HCT116 (cell line): ENCODE measurements at regions not wholly inside any gene's neighbourhood (a gene's known extent, or its start where the extent isn't known, plus 50 kb on each side); places are given as distances from the start of the nearest gene placed in this dataset.

Experiments
- ATAC-seq: fragments of 200-7000 bp; cut with Tn5 transposase; 2 replicates; pipeline ENCODE4 v1.9.1; 2020; ENCODE audit warnings: mild to moderate bottlenecking, moderate library complexity
- BruUV-seq: library from RNA; stranded (reverse); fragments of 400-500 nt; replicated peaks from 2 replicates; lab custom pipeline; 2021; lab: Mats Ljungman, UMichigan
- CTCF ChIA-PET: fragments of 300-600 bp; sonication (Branson Sonifier 250); formaldehyde crosslinking; loops from one replicate; lab custom pipeline; 2021; ENCODE audit warnings: antibody characterized with exemption; lab: Charles Lee
- POLR2A ChIA-PET: fragments of 300-600, 350-600 bp; sonication (Branson Sonifier 250); formaldehyde crosslinking; loops from one replicate; lab custom pipeline; 2021; ENCODE audit warnings: antibody characterized with exemption; lab: Charles Lee
- RAD21 ChIA-PET, 2 experiments: fragments of 300-600 bp; sonication (Branson Sonifier 250); formaldehyde crosslinking; loops; one replicate each; lab custom pipeline; 2023; ENCODE audit warnings: low total read pairs in 2 of 2; ENCODE audit not compliant: uncharacterized antibody in 2 of 2, unreplicated experiment in 2 of 2, low non-redundant PET in 1 of 2; lab: Charles Lee
- DNase-seq: peaks from one replicate; pipeline ENCODE4 v3.0.0-alpha.2; 2010; ENCODE audit warnings: low read depth, low spot score
- H2AFZ ChIP-seq: fragments of 200-600 bp; shearing (Covaris generic), sonication (generic); 2 replicates; pipeline ENCODE4 v1.6.1; 2017; ENCODE audit warnings: low read depth, mixed run types, mixed read lengths, antibody characterized with exemption, low read length; ENCODE audit not compliant: poor library complexity, severe bottlenecking
- H3K27ac ChIP-seq: 2 replicates; pipeline ENCODE4 v1.5.1; 2012; ENCODE audit warnings: low read depth, low read length
- H3K27me3 ChIP-seq: fragments of 200-600 bp; sonication (generic); 2 replicates; pipeline ENCODE4 v1.6.1; 2016; ENCODE audit warnings: mixed run types, low read length, mixed read lengths; ENCODE audit not compliant: insufficient read depth
- H3K36me3 ChIP-seq, 2 experiments: fragments of 200-500 bp in 1 of 2; fragments of 200-600 bp in 1 of 2; sonication (Bioruptor generic) in 1 of 2; sonication (generic) in 1 of 2; 2 replicates each; pipeline versions ENCODE4 v1.5.1 to v1.6.1; 2014 to 2016; ENCODE audit warnings: low read length in 2 of 2, inconsistent platforms in 1 of 2, mixed read lengths in 1 of 2, mixed run types in 1 of 2; ENCODE audit not compliant: insufficient read depth in 2 of 2, control insufficient read depth in 1 of 2
- H3K4me1 ChIP-seq, 2 experiments: fragments of 200-600 bp in 1 of 2; sonication (generic) in 1 of 2; 2 replicates each; pipeline versions ENCODE4 v1.5.1 to v1.6.1; 2012 to 2017; ENCODE audit warnings: low read length in 2 of 2, inconsistent platforms in 1 of 2, mild to moderate bottlenecking in 1 of 2, mixed read lengths in 1 of 2, mixed run types in 1 of 2, moderate library complexity in 1 of 2; ENCODE audit not compliant: insufficient read depth in 2 of 2, control insufficient read depth in 1 of 2
- H3K4me2 ChIP-seq: fragments of 200-600 bp; sonication (generic); 2 replicates; pipeline ENCODE4 v1.6.1; 2017; ENCODE audit warnings: mixed run types, low read length, mixed read lengths
- H3K4me3 ChIP-seq, 2 experiments: fragments of 200-600 bp in 1 of 2; sonication (generic) in 1 of 2; replicated peaks in 1 of 2; 2 replicates each; pipeline ENCODE4 v1.5.1; 2011 to 2016; ENCODE audit warnings: low read length in 2 of 2, control low read depth in 1 of 2, low read depth in 1 of 2, mild to moderate bottlenecking in 1 of 2, mixed read lengths in 1 of 2, mixed run types in 1 of 2
- H3K79me2 ChIP-seq: fragments of 200-600 bp; sonication (generic); 2 replicates; pipeline ENCODE4 v1.6.1; 2017; ENCODE audit warnings: mild to moderate bottlenecking, mixed run types, low read length, moderate library complexity, mixed read lengths; ENCODE audit not compliant: insufficient read depth
- H3K9ac ChIP-seq: fragments of 200-600 bp; sonication (generic); 2 replicates; pipeline ENCODE4 v1.6.1; 2016; ENCODE audit warnings: low read length, mixed read lengths
- H3K9me2 ChIP-seq: fragments of 200-600 bp; sonication (generic), shearing (Covaris generic); 2 replicates; pipeline ENCODE4 v1.6.1; 2017; ENCODE audit warnings: mixed run types, mild to moderate bottlenecking, moderate library complexity; ENCODE audit not compliant: insufficient read depth
- H3K9me3 ChIP-seq, 2 experiments: fragments of 200-500 bp in 1 of 2; fragments of 200-600 bp in 1 of 2; sonication (Bioruptor generic) in 1 of 2; sonication (generic) in 1 of 2; 2 replicates each; pipeline ENCODE4 v1.6.1; 2014 to 2017; ENCODE audit warnings: low read length in 2 of 2, mixed read lengths in 2 of 2, inconsistent platforms in 1 of 2, low read depth in 1 of 2, mild to moderate bottlenecking in 1 of 2, mixed run types in 1 of 2, moderate library complexity in 1 of 2; ENCODE audit not compliant: control insufficient read depth in 1 of 2, insufficient read depth in 1 of 2
- H4K20me1 ChIP-seq: fragments of 200-600 bp; sonication (generic), shearing (Covaris generic); 2 replicates; pipeline ENCODE4 v1.6.1; 2017; ENCODE audit warnings: mixed run types, mild to moderate bottlenecking, moderate library complexity; ENCODE audit not compliant: insufficient read depth
- ATF3 ChIP-seq: IDR thresholded peaks from 2 replicates; pipeline ENCODE4 v1.6.1; 2012
- CEBPB ChIP-seq: IDR thresholded peaks from 2 replicates; pipeline ENCODE4 v1.6.1; 2012; ENCODE audit warnings: low read depth
- EGR1 ChIP-seq: IDR thresholded peaks from 2 replicates; pipeline ENCODE4 v1.6.1; 2012; ENCODE audit warnings: low read depth
- ELF1 ChIP-seq: IDR thresholded peaks from 2 replicates; pipeline ENCODE4 v1.6.1; 2012; ENCODE audit warnings: low read depth, borderline replicate concordance
- EZH2 ChIP-seq: fragments of 200-600 bp; sonication (generic); IDR thresholded peaks from 2 replicates; pipeline ENCODE4 v1.6.1; 2017; ENCODE audit warnings: antibody characterized with exemption, mixed run types
- EZH2phosphoT487 ChIP-seq: fragments of 200-600 bp; IDR thresholded peaks from 2 replicates; pipeline ENCODE4 v1.6.1; 2018; ENCODE audit warnings: antibody characterized with exemption, borderline replicate concordance
- FOSL1 ChIP-seq: IDR thresholded peaks from 2 replicates; pipeline ENCODE4 v1.6.1; 2012; ENCODE audit warnings: low read depth
- JUND ChIP-seq: IDR thresholded peaks from 2 replicates; pipeline ENCODE4 v1.6.1; 2012
- POLR2A ChIP-seq: IDR thresholded peaks from 2 replicates; pipeline ENCODE4 v1.7.0; 2011; ENCODE audit warnings: borderline replicate concordance; ENCODE audit not compliant: insufficient read depth, insufficient read length; ENCODE audit errors: extremely low read depth
- POLR2AphosphoS5 ChIP-seq: IDR thresholded peaks from 2 replicates; pipeline ENCODE4 v1.6.1; 2011; ENCODE audit warnings: mild to moderate bottlenecking, low read depth, low read length, moderate library complexity
- RAD21 ChIP-seq: IDR thresholded peaks from 2 replicates; pipeline ENCODE4 v1.6.1; 2012; ENCODE audit warnings: low read depth, mild to moderate bottlenecking
- SIN3A ChIP-seq: IDR thresholded peaks from 2 replicates; pipeline ENCODE4 v1.6.1; 2012; ENCODE audit warnings: low read depth
- SRF ChIP-seq: IDR thresholded peaks from 2 replicates; pipeline ENCODE4 v1.6.1; 2012; ENCODE audit warnings: low read depth
- YY1 ChIP-seq: IDR thresholded peaks from 2 replicates; pipeline ENCODE4 v1.6.1; 2011; ENCODE audit warnings: low read length, low read depth, moderate library complexity, mild to moderate bottlenecking; ENCODE audit not compliant: insufficient replicate concordance; ENCODE audit errors: extremely low read depth
- ZNF274 ChIP-seq: fragments of 200-500 bp; sonication (Bioruptor generic); IDR thresholded peaks from 2 replicates; pipeline ENCODE4 v1.6.1; 2014; ENCODE audit warnings: mild to moderate bottlenecking, low read depth, low read length, inconsistent platforms
- intact Hi-C: fragments of 100-400 bp; cut with micrococcal nuclease; formaldehyde crosslinking; loops from 2 replicates; pipeline ENCODE4 v1.10.0; 2022
- TF ChIP-seq, protein P1 (sequence below): IDR thresholded peaks from 2 replicates; pipeline ENCODE4 v1.6.1; 2012
- TF ChIP-seq, protein P2 (sequence below), 3 experiments: fragments of 200-600 bp in 1 of 3; sonication (generic) in 1 of 3; IDR thresholded peaks in 2 of 3; conservative IDR thresholded peaks in 1 of 3; 2 replicates each; pipeline ENCODE4 v1.5.1; 2012 to 2017; ENCODE audit warnings: low read depth in 2 of 3, low read length in 2 of 3, antibody characterized with exemption in 1 of 3, borderline replicate concordance in 1 of 3, control low read depth in 1 of 3, mild to moderate bottlenecking in 1 of 3, mixed read lengths in 1 of 3, mixed run types in 1 of 3, moderate library complexity in 1 of 3; ENCODE audit not compliant: insufficient read depth in 1 of 3
- TF ChIP-seq, protein P3 (sequence below): IDR thresholded peaks from 2 replicates; pipeline ENCODE4 v1.6.1; 2012; ENCODE audit warnings: low read depth
- TF ChIP-seq, protein P4 (sequence below): IDR thresholded peaks from 2 replicates; pipeline ENCODE4 v1.6.1; 2011; ENCODE audit warnings: mild to moderate bottlenecking, low read length, moderate library complexity; ENCODE audit not compliant: insufficient replicate concordance; ENCODE audit errors: extremely low read depth

DNA sequence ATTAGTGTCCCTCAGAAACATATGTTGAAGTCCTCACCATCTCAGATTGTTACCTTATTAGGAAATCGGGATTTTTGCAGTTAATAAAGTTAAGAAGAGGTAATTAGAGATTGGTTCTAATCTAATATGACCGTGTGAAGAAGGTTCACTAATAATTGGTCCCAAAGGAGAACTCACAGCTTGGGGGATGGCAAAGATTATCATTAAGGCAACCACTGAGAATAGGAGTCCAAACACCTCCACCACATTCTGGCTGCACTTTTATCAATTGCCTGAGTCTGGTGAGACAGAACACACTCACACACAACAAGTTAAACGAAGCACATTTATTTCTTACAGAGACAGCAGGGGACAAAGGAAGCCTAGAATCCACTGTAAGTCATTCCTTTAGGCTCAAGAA, 94.9 kb upstream of the PRDM9 start:
- TF ChIP-seq EGR1: no peak
- no peak for TF ChIP-seq SIN3A
- TF ChIP-seq FOSL1: no peak
- no peak for TF ChIP-seq EZH2
- no peak for TF ChIP-seq POLR2AphosphoS5
- no peak for TF ChIP-seq ZNF274
- TF ChIP-seq ELF1: no peak
- TF ChIP-seq RAD21: no peak
- no peak for TF ChIP-seq JUND
- no peak for TF ChIP-seq YY1
- TF ChIP-seq, protein P1, sequence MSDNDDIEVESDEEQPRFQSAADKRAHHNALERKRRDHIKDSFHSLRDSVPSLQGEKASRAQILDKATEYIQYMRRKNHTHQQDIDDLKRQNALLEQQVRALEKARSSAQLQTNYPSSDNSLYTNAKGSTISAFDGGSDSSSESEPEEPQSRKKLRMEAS: no peak
- no peak for TF ChIP-seq EZH2phosphoT487
- TF ChIP-seq SRF: no peak
- no peak for TF ChIP-seq ATF3
- TF ChIP-seq, protein P2, sequence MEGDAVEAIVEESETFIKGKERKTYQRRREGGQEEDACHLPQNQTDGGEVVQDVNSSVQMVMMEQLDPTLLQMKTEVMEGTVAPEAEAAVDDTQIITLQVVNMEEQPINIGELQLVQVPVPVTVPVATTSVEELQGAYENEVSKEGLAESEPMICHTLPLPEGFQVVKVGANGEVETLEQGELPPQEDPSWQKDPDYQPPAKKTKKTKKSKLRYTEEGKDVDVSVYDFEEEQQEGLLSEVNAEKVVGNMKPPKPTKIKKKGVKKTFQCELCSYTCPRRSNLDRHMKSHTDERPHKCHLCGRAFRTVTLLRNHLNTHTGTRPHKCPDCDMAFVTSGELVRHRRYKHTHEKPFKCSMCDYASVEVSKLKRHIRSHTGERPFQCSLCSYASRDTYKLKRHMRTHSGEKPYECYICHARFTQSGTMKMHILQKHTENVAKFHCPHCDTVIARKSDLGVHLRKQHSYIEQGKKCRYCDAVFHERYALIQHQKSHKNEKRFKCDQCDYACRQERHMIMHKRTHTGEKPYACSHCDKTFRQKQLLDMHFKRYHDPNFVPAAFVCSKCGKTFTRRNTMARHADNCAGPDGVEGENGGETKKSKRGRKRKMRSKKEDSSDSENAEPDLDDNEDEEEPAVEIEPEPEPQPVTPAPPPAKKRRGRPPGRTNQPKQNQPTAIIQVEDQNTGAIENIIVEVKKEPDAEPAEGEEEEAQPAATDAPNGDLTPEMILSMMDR (IDR thresholded peaks at IDR 0.05 in 2 of 3, conservative IDR thresholded peaks at IDR 0.05 in 1 of 3; ENCODE audit: borderline replicate concordance in 1 of 3, insufficient read depth in 1 of 3, low read depth in 2 of 3, low read length in 2 of 3): no peak
- TF ChIP-seq POLR2A: no peak
- TF ChIP-seq, protein P3, sequence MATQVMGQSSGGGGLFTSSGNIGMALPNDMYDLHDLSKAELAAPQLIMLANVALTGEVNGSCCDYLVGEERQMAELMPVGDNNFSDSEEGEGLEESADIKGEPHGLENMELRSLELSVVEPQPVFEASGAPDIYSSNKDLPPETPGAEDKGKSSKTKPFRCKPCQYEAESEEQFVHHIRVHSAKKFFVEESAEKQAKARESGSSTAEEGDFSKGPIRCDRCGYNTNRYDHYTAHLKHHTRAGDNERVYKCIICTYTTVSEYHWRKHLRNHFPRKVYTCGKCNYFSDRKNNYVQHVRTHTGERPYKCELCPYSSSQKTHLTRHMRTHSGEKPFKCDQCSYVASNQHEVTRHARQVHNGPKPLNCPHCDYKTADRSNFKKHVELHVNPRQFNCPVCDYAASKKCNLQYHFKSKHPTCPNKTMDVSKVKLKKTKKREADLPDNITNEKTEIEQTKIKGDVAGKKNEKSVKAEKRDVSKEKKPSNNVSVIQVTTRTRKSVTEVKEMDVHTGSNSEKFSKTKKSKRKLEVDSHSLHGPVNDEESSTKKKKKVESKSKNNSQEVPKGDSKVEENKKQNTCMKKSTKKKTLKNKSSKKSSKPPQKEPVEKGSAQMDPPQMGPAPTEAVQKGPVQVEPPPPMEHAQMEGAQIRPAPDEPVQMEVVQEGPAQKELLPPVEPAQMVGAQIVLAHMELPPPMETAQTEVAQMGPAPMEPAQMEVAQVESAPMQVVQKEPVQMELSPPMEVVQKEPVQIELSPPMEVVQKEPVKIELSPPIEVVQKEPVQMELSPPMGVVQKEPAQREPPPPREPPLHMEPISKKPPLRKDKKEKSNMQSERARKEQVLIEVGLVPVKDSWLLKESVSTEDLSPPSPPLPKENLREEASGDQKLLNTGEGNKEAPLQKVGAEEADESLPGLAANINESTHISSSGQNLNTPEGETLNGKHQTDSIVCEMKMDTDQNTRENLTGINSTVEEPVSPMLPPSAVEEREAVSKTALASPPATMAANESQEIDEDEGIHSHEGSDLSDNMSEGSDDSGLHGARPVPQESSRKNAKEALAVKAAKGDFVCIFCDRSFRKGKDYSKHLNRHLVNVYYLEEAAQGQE: no peak
- TF ChIP-seq, protein P4, sequence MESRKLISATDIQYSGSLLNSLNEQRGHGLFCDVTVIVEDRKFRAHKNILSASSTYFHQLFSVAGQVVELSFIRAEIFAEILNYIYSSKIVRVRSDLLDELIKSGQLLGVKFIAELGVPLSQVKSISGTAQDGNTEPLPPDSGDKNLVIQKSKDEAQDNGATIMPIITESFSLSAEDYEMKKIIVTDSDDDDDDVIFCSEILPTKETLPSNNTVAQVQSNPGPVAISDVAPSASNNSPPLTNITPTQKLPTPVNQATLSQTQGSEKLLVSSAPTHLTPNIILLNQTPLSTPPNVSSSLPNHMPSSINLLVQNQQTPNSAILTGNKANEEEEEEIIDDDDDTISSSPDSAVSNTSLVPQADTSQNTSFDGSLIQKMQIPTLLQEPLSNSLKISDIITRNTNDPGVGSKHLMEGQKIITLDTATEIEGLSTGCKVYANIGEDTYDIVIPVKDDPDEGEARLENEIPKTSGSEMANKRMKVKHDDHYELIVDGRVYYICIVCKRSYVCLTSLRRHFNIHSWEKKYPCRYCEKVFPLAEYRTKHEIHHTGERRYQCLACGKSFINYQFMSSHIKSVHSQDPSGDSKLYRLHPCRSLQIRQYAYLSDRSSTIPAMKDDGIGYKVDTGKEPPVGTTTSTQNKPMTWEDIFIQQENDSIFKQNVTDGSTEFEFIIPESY: no peak
- no peak for TF ChIP-seq CEBPB
- Histone ChIP-seq H3K9me2 (no peaks in the 10 kb centered on the region), H3K4me1 (no peaks in the 10 kb centered on the region), H3K4me2 (no peak overlapping the region), H2AFZ (no peak overlapping the region), H4K20me1 (no peaks in the 10 kb centered on the region), H3K9ac (no peak overlapping the region), H3K79me2 (no peaks in the 10 kb centered on the region), H3K27ac (no peak overlapping the region), H3K27me3 (no peaks in the 10 kb centered on the region), H3K36me3 (no peaks in the 10 kb centered on the region), H3K9me3 (peaks cover under 1 to 14% of the 10 kb centered on the region in 2 experiments; a peak in 2 of 4 replicates), H3K4me3 (no peak overlapping the region)
- ChIA-PET POLR2A (no interaction called here), RAD21 (no interaction called here), CTCF (no interaction called here)
- no TSS peak for BruUV-seq
- ATAC-seq: no peak
- intact Hi-C loops: no loop called here
- DNase-seq: no peak
